ENCODE measurements at regions not wholly inside any gene's neighbourhood (a gene's known extent, or its start where the extent isn't known, plus 50 kb on each side); places are given as distances from the start of the nearest gene placed in this dataset.
"Not testable (repeated sequence)": the region's sequence is repeated elsewhere in the genome, so short reads cannot be mapped to it uniquely, and the experiment has no call there.

DNA sequence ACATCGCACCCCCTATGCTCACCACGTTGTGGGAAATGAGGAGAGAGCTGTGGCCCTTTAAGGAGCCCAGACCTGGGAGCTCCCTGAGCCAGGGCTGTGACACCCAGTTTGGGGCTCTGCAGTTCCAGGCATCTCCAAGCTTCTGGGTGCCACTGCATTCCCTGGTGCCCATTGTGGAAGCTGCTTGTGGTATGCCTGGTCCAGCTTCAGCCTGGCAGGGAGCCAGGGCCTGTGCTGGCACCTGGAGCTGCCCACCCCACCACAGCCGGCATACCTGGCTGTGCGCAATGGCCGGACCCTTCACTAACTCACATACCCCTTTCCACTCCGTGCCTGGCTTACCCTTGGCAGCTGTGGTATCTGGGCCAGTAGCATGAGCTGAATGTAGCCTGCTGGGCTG, 107.9 kb upstream of the OR4E1 start:
- no peak for DNase-seq (ENCODE audit: low read depth)
- no peak overlapping the region for H3K4me3 ChIP-seq (ENCODE audit: low read depth, low read length)

DNA sequence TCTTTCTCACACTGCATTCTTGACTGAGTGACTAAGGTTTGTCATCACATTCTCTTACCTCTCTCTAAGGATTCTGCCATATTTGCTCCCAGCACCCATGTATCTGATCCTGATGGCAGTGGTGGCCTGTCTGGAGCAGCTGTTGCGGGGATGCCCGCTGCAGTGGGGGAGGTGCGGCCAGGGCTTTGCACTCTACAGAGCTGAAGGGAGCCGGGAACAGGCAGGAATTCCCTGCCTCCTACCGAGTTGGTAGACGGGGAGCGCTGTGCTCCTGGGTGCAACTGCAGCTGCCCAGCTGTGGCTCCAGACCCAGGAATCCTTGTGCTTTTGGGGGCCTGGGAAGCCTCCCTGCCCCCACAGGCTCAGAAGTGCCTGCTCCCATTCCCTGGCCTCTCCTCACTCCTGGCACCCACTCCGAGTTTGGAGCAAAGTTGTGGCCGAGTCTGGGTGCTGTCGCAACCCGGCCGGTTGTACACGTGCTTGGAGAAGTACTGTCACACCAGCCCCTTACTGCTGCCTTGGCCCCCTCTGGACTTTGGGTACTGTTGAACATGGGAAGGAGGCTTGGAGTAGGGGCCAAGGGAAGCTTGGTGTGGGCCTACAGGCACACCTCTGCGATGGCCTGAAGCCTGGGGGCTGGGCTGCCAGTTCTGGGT, 106.9 kb upstream of the OR4E1 start:
- H3K4me3 ChIP-seq (ENCODE audit: low read depth, low read length), result no peak overlapping the region
- DNase-seq (ENCODE audit: low read depth), result no peak
- TF ChIP-seq, protein P1, sequence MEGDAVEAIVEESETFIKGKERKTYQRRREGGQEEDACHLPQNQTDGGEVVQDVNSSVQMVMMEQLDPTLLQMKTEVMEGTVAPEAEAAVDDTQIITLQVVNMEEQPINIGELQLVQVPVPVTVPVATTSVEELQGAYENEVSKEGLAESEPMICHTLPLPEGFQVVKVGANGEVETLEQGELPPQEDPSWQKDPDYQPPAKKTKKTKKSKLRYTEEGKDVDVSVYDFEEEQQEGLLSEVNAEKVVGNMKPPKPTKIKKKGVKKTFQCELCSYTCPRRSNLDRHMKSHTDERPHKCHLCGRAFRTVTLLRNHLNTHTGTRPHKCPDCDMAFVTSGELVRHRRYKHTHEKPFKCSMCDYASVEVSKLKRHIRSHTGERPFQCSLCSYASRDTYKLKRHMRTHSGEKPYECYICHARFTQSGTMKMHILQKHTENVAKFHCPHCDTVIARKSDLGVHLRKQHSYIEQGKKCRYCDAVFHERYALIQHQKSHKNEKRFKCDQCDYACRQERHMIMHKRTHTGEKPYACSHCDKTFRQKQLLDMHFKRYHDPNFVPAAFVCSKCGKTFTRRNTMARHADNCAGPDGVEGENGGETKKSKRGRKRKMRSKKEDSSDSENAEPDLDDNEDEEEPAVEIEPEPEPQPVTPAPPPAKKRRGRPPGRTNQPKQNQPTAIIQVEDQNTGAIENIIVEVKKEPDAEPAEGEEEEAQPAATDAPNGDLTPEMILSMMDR (IDR thresholded peaks at IDR 0.05; ENCODE audit: low read depth, low read length, missing control alignments), result no peak

More for the DNA sequence above, 107.9 kb upstream of the OR4E1 start:
- TF ChIP-seq, protein P1 (IDR thresholded peaks at IDR 0.05; ENCODE audit: low read depth, low read length, missing control alignments), result no peak

DNA sequence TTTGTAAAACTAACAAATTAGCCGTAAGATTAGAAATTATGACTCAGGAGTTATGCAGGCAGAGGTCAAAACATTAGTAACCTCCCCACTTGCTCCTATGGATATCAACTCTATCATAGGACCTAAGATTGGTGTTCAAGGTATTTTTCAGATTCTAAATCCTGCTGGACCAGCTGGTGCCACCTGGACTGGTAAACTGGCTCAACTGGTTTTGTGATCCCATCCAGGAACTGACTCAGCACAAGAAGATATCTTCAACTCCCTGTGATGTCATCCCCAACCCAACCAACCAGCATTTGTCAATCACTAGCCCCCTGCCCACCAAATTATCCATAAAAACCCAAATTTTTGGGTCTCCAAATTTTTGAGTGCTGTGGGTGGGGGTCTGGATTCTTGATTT, 98.1 kb upstream of the OR4E1 start:
- DNase-seq (ENCODE audit: low read depth), result no peak
- TF ChIP-seq, protein P1 (IDR thresholded peaks at IDR 0.05; ENCODE audit: low read depth, low read length, missing control alignments), result no peak
- H3K4me3 ChIP-seq (ENCODE audit: low read depth, low read length), result no peak overlapping the region

DNA sequence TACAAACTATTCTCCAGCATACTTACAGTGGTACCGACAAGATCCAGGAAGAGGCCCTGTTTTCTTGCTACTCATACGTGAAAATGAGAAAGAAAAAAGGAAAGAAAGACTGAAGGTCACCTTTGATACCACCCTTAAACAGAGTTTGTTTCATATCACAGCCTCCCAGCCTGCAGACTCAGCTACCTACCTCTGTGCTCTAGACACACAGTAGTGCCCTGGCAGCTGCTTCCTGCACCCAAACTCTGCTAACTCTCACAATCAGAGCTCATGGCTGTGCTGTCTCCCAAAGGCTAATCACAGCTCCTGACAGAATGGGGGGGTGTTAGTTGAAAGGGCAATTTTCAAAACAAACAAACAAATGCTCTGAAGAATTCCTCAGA, 95.2 kb upstream of the OR4E1 start:
- DNase-seq (ENCODE audit: low read depth), result no peak
- H3K4me3 ChIP-seq (ENCODE audit: low read depth, low read length), result no peak overlapping the region
- TF ChIP-seq, protein P1 (IDR thresholded peaks at IDR 0.05; ENCODE audit: low read depth, low read length, missing control alignments), result no peak

DNA sequence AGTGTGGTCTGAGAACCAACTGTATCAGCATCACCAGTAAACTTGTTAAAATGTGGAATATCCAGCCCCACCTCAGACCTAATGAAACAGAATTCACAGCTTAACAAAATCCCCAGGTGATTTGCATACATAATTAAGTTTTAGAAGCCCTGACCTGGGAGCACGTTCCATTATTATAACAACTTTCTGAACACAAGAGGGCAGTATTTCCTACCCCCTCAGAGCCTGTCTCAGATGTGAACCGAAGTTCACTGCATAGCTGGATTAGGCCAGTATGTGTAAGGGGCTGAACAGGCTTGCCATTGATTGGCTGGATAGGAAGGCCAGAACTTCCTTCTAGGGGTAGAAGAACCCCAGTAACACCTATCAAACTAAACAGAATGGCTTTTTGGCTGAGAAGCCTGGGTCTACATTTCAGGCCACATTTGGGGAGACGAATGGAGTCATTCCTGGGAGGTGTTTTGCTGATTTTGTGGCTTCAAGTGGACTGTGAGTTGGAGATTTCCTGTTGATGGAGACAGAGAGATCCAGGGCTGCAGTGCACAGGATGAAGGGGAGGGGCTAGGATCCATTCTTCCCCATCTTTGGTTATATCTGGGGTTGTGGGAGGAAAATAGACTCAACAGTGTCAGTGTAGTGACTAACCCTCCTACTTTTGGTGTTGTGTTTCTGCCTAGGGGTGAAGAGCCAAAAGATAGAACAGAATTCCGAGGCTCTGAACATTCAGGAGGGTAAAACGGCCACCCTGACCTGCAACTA, 94.7 kb upstream of the OR4E1 start:
- no peak for DNase-seq (ENCODE audit: low read depth)
- TF ChIP-seq, protein P1 (IDR thresholded peaks at IDR 0.05; ENCODE audit: low read depth, low read length, missing control alignments), result peak; percentile 49
- no peak overlapping the region for H3K4me3 ChIP-seq (ENCODE audit: low read depth, low read length)

DNA sequence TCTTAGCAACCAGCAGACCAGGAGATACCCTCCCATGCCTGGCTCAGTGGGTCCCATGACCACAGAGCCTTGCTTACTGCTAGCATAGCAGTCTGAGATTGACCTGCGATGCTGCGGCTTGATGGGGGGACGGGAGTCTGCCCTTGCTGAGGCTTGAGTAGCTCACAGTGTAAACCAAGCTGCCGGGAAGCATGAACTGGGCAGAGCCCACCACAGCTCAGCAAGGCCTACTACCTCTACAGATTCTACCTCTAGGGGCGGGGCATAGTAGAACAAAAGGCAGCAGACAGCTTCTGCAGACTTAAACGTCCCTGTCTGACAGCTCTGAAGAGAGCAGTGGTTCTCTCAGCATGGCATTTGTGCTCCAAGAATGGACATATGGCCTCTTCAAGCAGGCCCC, 86.7 kb upstream of the OR4E1 start:
- DNase-seq (ENCODE audit: low read depth), result not testable (repeated sequence)

DNA sequence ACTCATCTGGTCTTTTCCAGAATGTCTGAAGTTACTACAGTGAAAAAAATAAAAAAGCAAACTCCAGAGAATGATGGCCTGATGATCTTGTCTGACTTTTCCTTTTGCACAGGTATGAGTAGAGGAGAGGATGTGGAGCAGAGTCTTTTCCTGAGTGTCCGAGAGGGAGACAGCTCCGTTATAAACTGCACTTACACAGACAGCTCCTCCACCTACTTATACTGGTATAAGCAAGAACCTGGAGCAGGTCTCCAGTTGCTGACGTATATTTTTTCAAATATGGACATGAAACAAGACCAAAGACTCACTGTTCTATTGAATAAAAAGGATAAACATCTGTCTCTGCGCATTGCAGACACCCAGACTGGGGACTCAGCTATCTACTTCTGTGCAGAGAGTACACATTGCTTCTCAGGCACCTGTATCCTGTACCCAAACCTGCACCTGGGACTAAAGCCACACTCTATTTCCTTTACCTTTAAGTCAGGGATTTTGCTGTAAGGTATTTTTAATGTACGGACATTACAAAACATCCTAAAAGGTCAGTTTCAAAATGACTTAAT, 75.8 kb upstream of the OR4E1 start:
- no peak overlapping the region for H3K4me3 ChIP-seq (ENCODE audit: low read depth, low read length)
- DNase-seq (ENCODE audit: low read depth), result no peak
- TF ChIP-seq, protein P1 (IDR thresholded peaks at IDR 0.05; ENCODE audit: low read depth, low read length, missing control alignments), result no peak

More for the DNA sequence above, 86.7 kb upstream of the OR4E1 start:
- not testable (repeated sequence) for H3K4me3 ChIP-seq (ENCODE audit: low read depth, low read length)

Data from GM12864 (cell line).